ENCODE measurements at regions not wholly inside any gene's neighbourhood (a gene's known extent, or its start where the extent isn't known, plus 50 kb on each side); places are given as distances from the start of the nearest gene placed in this dataset.

DNA sequence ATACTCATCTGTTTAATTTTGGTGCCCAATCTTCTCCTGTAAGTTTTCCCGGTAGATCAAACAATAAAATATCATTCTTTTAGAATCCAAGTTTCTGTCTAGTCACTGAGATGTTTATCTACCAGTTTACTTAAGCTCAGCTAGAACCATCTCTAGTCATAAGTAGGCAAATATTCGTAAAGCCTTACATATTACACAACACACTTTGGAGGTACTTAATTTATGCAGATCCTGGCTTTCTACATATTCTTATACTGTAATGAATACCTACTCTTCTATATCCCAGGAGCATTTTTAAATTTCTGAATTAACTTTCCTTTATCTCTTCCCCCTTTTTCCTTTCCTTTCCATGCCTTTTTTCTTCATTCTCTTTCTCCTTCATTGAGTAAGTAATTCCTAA, 185.9 kb upstream of the ZBTB20 start:
- DNase-seq = no peak

- DNase-seq = no peak
These were observed 189.7 kb upstream of the ZBTB20 start for GRCh38 chr3:115336836-115337235.

- DNase-seq = no peak
These were observed 193.5 kb upstream of the ZBTB20 start for GRCh38 chr3:115340586-115340985.

GRCh38 chr3:115341208-115341607, 194.1 kb upstream of the ZBTB20 start:
- no peak for DNase-seq

GRCh38 chr3:115347737-115348136, 200.6 kb upstream of the ZBTB20 start:
- no peak for DNase-seq

DNA sequence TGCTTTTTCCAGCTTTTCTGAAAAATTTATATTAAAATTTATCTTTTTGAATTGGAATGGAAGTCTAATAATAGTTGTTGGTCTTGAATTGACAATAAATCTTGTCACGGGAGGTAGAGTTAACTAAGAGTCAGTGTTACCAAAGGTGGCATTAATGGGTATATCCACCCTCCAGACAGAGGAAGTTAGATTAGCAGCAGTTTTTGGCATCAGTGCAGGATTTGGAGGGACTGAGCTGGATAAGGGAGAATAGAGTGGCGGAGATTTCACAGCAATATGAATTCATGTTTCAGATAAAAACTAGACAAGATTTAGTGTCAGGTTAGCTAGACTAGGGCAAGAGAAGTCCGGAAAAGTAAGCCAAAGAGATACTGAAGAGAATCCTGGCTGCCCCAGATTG, 201.3 kb upstream of the ZBTB20 start:
- DNase-seq = no peak

DNA sequence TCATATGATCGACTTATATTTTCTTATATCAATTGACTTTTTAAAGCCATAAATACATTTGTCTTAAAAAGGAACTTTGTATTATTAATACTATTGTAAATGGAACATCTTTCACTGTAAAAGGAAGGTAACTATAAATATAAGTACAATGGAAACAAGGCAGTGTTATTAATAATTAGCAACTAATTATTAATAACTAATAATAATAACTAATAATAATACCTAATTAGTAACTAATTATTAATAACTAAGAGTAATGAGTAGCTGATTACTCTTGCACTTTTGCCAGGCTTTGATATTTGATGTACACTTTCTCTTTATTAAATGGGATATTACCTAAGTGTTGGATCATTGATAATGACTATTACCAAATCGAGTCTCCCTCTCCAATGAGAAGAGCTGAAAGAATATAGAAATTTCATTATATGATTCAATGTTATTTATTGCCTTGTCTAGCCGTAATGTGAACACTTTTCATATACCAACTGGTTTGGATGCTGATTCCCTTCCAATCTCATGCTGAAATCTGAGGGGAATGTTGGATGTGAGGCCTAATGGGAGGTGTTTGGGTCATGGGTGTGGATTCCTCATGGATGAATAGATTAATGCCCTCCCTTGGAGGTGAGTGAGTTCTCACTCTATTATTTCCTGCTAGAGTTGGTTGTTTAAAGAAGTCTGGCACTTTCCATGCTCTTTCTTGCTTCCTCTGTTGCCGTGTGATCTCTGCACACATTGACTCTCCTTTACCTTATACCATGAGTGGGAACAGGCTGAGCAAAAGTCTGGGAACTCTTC, 202.1 kb upstream of the ZBTB20 start:
- no peak for DNase-seq

- no peak for DNase-seq
These were observed 203.5 kb upstream of the ZBTB20 start for GRCh38 chr3:115350606-115351005.

DNA sequence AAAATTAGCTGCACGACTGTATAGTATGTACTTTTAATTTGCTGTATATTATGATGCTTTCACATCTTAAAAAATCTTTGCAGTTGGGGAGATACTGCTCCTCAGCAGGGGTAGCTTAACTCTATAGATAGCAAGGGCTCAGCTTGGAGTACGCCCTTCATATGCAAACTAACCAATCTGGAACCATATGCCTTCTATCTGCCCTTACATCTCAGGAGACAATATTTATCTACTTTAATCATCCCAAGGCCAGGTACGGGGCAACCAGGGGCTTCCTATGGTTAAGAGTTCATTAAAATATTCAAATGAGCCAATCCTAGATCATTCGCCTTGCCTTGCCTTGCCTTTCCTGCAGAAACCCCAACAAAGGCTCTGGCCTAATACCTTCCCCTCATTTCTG, 204.1 kb upstream of the ZBTB20 start:
- no peak for DNase-seq

DNA sequence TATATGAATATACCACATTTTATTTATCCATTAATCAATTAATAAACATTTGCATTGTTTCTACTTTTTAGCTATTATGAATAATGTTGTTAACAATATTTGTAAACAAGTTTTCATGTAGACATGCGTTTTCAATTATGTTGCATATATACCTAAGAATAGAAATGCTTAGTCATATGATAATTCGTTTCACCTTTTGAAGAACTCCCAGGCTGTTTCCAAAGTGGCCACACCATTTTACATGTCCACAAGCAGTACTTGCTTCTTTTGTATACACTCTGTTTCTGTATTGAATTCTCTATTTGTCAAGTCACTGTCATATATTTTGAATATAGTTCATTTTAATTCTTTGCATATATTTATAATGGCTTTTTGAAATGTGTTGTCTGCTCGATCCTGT, 206.9 kb upstream of the ZBTB20 start:
- no peak for DNase-seq

DNA sequence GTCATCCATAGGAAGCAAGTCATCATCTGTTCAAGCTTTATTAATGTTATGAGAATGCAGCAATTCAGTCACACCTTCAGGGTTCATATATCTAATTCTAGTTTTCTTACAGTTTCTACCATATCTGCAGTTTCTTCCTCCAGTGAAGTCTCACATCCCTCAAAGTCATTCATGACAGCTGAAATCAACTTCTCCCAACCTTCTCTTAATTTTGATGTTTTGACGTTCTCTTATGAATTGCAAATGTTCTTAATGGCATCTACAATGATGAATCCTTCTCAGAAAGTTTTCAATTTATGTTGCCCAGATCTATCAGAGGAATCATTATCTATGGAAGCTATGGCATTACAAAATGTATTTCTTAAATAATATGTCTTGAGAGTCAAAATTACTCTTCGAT, 210.4 kb upstream of the ZBTB20 start:
- DNase-seq = no peak

GRCh38 chr3:115359536-115359935, 212.4 kb upstream of the ZBTB20 start:
- DNase-seq = no peak

- no peak for DNase-seq
These were observed 214.7 kb upstream of the ZBTB20 start for GRCh38 chr3:115361806-115362205.

DNA sequence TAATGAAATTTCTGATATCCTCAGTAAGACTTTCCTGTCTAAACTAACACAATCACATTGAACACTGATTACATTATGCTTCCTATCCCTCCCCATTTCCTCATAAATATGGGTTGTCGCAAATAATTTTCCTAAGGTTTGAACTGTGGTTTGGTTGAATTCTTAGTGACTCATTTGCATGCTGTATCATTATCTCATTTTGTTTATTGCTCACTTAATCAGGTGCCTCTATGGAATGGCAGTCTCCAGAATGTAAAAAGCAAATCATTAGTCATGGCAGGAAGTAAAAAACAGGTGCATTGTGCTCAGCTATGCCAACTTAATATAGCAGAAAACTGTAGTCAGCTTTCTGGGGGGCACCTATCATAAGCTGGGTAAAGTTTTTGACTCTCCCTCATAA, 216.0 kb upstream of the ZBTB20 start:
- DNase-seq = no peak

GRCh38 chr3:115369021-115369420, 221.9 kb upstream of the ZBTB20 start:
- no peak for DNase-seq

DNA sequence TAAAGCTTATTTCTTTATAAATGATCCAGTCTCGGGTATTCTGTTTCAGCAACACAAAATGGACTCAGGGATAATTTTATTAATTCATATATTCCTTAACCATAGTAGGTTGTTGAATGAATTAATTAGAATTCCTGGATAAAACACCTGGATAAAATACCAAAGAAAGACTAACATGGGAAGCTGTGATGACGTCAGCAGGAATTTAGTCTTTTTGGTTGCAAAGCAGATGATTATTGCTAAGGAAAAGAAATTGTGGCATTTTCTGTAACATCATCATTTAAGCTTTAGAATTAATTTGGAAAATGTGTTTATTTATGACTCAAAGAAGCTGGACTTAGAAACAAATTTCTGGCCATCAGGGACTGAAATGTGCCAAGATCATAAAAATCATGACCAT, 228.3 kb upstream of the ZBTB20 start:
- DNase-seq = no peak

DNA sequence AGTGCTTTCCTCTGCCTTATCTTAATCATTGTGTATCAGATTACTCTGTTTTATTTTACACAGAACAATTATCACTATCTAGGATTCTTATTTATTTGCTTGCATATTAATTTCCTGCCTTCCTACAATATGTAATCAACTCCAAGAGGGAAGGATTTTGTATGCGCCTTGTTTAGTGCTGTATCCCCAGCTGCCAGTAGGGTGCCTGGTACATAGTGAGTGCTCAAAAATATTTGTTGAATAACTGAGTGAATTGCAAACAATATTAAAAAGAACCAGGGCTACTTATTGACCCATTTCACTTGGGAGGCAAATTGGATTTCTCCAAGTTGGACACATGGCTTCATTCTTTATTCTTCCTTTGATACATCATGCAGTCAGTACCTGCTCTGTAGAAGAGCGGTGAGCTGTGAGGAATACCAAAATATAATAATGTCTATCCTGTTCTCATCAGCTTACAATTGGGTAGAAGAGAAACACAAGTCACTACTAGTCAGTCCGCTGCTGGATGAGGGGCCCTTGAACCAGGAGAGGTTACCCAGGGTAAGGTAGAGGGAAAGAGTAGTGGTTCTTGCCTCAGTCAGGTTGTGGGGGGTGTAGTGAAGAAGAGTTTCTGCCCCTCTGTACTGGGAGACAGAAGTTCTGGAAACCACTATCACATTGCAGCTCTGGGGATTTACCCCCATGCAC, 233.9 kb upstream of the ZBTB20 start:
- DNase-seq = no peak

DNA sequence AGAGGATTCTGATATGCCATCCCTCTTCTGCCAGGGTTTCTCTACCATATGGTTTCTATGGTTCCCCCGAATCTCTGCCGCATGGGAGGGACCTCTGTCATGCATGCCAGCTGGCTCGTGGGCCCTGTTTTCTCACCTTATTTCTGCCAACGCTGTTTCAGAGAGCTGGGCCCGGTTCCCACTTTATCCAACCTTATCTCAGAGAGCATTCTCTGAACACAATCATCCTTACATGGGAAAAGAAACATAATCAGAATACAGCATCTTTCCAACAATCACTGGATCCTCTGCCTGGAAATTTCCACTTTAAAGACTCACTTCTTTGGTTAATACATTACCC, 234.5 kb upstream of the ZBTB20 start:
- no peak for DNase-seq

DNA sequence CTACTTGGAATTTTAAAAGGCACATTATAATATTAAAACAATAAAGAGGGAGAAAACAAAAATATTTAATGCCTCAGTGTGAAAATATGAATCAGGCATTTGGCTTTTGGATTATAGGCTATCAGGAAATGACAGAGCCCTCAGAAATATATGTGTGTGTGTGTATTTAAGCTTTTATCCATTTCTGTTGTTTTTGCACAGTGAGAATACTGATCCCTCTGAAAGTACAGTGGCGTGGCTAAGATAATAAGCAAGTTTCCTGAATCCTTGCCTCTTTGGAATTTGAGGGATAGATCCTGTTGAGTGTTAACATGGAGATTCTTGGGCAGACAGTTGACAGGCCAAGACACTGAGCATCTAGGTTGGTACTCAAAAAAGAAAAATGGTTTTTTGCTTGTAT, 234.8 kb upstream of the ZBTB20 start:
- no peak for DNase-seq

GRCh38 chr3:115384381-115384780, 237.3 kb upstream of the ZBTB20 start:
- DNase-seq = no peak

DNA sequence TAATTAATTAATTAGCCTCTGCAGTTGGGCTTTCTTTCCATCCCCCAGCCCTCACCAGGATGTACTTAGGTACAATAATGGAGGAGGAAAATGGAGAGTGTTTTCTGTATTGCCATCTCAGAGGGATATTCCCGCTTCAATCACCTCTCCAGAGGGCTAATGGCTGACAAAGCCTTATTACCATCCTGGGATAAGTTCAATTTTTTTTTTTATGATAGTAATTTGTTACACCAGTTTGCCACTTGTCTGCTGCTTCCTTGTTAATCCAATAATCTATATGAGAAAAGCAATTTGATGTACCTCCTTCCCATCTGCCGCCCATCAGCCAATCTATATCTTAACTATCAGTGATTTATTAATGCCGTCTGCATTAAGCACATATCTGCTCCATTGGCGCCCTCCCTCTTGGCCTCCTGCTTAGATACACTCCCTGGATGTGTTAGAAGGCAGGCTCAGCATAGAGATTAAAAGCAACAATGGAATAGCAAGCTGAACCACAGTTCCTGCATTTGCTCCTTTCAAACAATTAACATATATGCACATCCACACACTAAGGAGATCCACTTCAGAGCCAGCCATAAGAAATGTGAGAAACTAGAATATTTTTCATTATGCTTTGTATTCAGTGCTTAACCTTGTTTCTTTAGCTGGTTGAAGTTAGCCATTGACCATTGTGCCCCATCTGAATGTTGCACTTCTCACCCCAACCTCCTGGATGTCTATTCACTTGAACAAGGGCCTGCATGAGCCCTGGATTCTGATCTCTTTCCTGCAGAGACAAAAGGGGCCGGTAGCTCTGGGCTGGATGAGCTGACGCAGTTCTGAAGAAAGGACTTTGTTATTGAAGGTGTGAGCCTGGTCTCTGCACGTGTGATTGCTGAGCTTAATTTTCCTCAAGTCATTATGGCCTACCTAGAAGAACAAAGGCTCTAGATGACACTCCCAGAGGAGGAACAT, 237.3 kb upstream of the GAP43 start:
- DNase-seq = no peak

GRCh38 chr3:115388166-115388565, 235.1 kb upstream of the GAP43 start:
- no peak for DNase-seq

DNA sequence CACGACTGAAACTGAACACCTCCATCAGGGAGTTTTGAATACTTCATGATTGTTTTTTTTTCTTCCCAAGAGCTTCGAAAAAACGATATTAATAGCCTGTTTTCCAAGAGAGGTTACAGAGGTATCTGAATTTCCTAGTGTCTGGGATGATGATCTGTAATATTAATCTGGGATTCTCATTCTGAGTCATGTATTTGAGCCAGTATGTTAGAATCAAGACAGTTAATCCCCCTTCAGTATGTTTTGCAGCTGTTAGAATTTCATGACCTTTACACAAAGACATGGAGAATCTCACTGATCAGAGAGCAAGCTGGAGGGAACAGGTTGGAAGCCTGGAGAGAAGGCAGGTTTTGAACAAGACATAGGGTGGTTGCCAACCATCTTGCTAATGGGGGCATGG, 234.5 kb upstream of the GAP43 start:
- DNase-seq = no peak

- no peak for DNase-seq
These were observed 226.5 kb upstream of the GAP43 start for GRCh38 chr3:115396801-115397200.
